ENCODE measurements at regions not wholly inside any gene's neighbourhood (a gene's known extent, or its start where the extent isn't known, plus 50 kb on each side); places are given as distances from the start of the nearest gene placed in this dataset.

DNA sequence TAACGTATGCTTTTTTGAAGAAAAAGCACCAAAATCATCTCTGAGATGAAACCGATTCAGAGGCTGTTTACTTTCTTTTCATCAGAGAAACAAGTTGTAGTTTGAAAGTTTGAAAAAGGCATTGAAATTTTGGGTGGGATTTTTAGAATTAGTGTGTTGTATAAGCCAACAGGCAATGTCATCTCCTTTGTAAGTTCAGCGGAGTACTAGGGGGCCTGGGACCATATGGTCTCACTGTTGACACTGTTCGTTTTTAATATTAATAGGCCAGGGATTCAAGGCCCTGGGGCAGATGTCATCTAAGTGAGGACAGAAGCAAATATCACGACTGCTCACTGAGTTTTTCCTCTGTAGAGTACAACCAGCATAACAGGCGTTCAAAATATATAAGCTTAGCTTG is 256.2 kb upstream of the RARB start:
- TF ChIP-seq, protein P1, sequence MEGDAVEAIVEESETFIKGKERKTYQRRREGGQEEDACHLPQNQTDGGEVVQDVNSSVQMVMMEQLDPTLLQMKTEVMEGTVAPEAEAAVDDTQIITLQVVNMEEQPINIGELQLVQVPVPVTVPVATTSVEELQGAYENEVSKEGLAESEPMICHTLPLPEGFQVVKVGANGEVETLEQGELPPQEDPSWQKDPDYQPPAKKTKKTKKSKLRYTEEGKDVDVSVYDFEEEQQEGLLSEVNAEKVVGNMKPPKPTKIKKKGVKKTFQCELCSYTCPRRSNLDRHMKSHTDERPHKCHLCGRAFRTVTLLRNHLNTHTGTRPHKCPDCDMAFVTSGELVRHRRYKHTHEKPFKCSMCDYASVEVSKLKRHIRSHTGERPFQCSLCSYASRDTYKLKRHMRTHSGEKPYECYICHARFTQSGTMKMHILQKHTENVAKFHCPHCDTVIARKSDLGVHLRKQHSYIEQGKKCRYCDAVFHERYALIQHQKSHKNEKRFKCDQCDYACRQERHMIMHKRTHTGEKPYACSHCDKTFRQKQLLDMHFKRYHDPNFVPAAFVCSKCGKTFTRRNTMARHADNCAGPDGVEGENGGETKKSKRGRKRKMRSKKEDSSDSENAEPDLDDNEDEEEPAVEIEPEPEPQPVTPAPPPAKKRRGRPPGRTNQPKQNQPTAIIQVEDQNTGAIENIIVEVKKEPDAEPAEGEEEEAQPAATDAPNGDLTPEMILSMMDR (IDR thresholded peaks at IDR 0.05): no peak
- no peak for TF ChIP-seq POLR2A (IDR thresholded peaks at IDR 0.05)

Measured in right lobe of liver (tissue), 4 donors.